GM12878 (cell line): ENCODE measurements at regions not wholly inside any gene's neighbourhood (a gene's known extent, or its start where the extent isn't known, plus 50 kb on each side); places are given as distances from the start of the nearest gene placed in this dataset.

Experiments used
- ATAC-seq: fragments of 200-7000 bp; cut with Tn5 transposase; 3 replicates; pipeline ENCODE4 v1.9.1; 2020; ENCODE audit warnings: mild to moderate bottlenecking, moderate library complexity
- BruUV-seq: library from RNA; stranded (reverse); fragments of 400-500 nt; replicated peaks from 2 replicates; lab custom pipeline; 2021; lab: Mats Ljungman, UMichigan
- CTCF ChIA-PET: fragments of 300-600 bp; sonication (Branson Sonifier 250); formaldehyde crosslinking; extraction: SDS; loops from one replicate; lab custom pipeline; 2021; ENCODE audit warnings: inconsistent platforms; lab: Yijun Ruan, JAX
- POLR2A ChIA-PET: fragments of 350-600 bp; formaldehyde crosslinking; extraction: SDS; loops from one replicate; lab custom pipeline; 2021; ENCODE audit warnings: inconsistent platforms; lab: Charles Lee
- RAD21 ChIA-PET: fragments of 300-600 bp; sonication (Branson Sonifier 250); formaldehyde crosslinking; loops from one replicate; lab custom pipeline; 2023; ENCODE audit warnings: antibody characterized with exemption; ENCODE audit not compliant: unreplicated experiment; lab: Charles Lee
- SMC1A ChIA-PET: fragments of 300-600 bp; sonication (Branson Sonifier 250); formaldehyde crosslinking; loops from one replicate; lab custom pipeline; 2023; ENCODE audit not compliant: unreplicated experiment, uncharacterized antibody; lab: Charles Lee
- DNase-seq: peaks from one replicate; pipeline ENCODE4 v3.0.0-alpha.2; 2011; ENCODE audit warnings: low read depth, low spot score
- FAIRE-seq: peaks from 3 replicates; lab custom pipeline; 2011; peaks lifted over from hg19 to GRCh38; lab: Jason Lieb, UNC
- H2AFZ ChIP-seq: 2 replicates; pipeline ENCODE4 v1.6.0; 2011; ENCODE audit warnings: low read depth, low read length, control low read depth; ENCODE audit not compliant: control insufficient read depth
- H3K27ac ChIP-seq: 2 replicates; pipeline ENCODE4 v1.5.1; 2011; ENCODE audit warnings: control low read depth; ENCODE audit not compliant: control insufficient read depth, insufficient read depth
- H3K27me3 ChIP-seq, 2 experiments: replicated peaks in 1 of 2; 2 replicates each; pipeline versions ENCODE4 v1.6.0 to v1.6.1; 2011; ENCODE audit warnings: low read length in 1 of 2; ENCODE audit not compliant: control insufficient read depth in 2 of 2, insufficient read depth in 2 of 2
- H3K36me3 ChIP-seq, 2 experiments: 2 replicates each; pipeline ENCODE4 v1.5.1; 2011; ENCODE audit warnings: low read length in 1 of 2; ENCODE audit not compliant: control insufficient read depth in 2 of 2, insufficient read depth in 2 of 2
- H3K4me1 ChIP-seq: 2 replicates; pipeline ENCODE4 v1.6.1; 2011; ENCODE audit warnings: mild to moderate bottlenecking, low read length, moderate library complexity, mixed read lengths; ENCODE audit not compliant: control insufficient read depth, insufficient read depth
- H3K4me2 ChIP-seq: 2 replicates; pipeline ENCODE4 v1.6.0; 2011; ENCODE audit warnings: control low read depth; ENCODE audit not compliant: control insufficient read depth, insufficient read depth
- H3K4me3 ChIP-seq: fragments of 200-600 bp; sonication (generic); 2 replicates; pipeline ENCODE4 v1.5.1; 2016
- H3K79me2 ChIP-seq: 2 replicates; pipeline ENCODE4 v1.6.0; 2011; ENCODE audit warnings: low read length; ENCODE audit not compliant: control insufficient read depth, insufficient read depth
- H3K9ac ChIP-seq: 2 replicates; pipeline ENCODE4 v1.8.0; 2011; ENCODE audit warnings: low read length, control low read depth, mixed read lengths; ENCODE audit not compliant: control insufficient read depth, insufficient read depth
- H3K9me3 ChIP-seq: replicated peaks from 3 replicates; pipeline ENCODE4 v1.5.1; 2011; ENCODE audit warnings: mild to moderate bottlenecking, low read length; ENCODE audit not compliant: control insufficient read depth, insufficient read depth
- H4K20me1 ChIP-seq: 2 replicates; pipeline ENCODE4 v1.6.0; 2011; ENCODE audit not compliant: control insufficient read depth, insufficient read depth
- CHD4 ChIP-seq: fragments of 200-600 bp; sonication (generic); IDR thresholded peaks from 2 replicates; pipeline ENCODE4 v1.6.1; 2016; ENCODE audit warnings: mild to moderate bottlenecking
- EED ChIP-seq: sonication (generic); IDR thresholded peaks from 2 replicates; pipeline ENCODE4 v1.6.1; 2016; ENCODE audit warnings: antibody characterized with exemption, low read depth
- EGR1 ChIP-seq, 2 experiments: IDR thresholded peaks; 1 replicate in 1 of 2; 2 replicates in 1 of 2; pipeline ENCODE4 v1.6.1; 2011 to 2012; ENCODE audit warnings: low read depth in 2 of 2, low read length in 2 of 2, borderline replicate concordance in 1 of 2, mild to moderate bottlenecking in 1 of 2, moderate library complexity in 1 of 2
- ETV6 ChIP-seq, 2 experiments: fragments of 450-650 bp in 1 of 2; IDR thresholded peaks in 1 of 2; conservative IDR thresholded peaks in 1 of 2; 2 replicates each; pipeline ENCODE4 v1.6.1; 2014; ENCODE audit warnings: antibody characterized with exemption in 1 of 2, borderline replicate concordance in 1 of 2, low read depth in 1 of 2, mild to moderate bottlenecking in 1 of 2, moderate library complexity in 1 of 2
- IKZF2 ChIP-seq, 2 experiments: fragments of 450-650 bp; IDR thresholded peaks; 2 replicates each; pipeline ENCODE4 v1.6.1; 2017; ENCODE audit warnings: mild to moderate bottlenecking in 2 of 2, moderate library complexity in 2 of 2
- MEF2B ChIP-seq: fragments of 450-650 bp; IDR thresholded peaks from 2 replicates; pipeline ENCODE4 v1.6.1; 2018; ENCODE audit warnings: mild to moderate bottlenecking, moderate library complexity; ENCODE audit not compliant: partially characterized antibody, poor library complexity, severe bottlenecking
- NFIC ChIP-seq: IDR thresholded peaks from 2 replicates; pipeline ENCODE4 v1.6.1; 2012; ENCODE audit warnings: low read depth, mild to moderate bottlenecking, inconsistent platforms, low read length, moderate library complexity
- NFYB ChIP-seq: IDR thresholded peaks from 2 replicates; pipeline ENCODE4 v1.6.1; 2011; ENCODE audit warnings: low read depth, mild to moderate bottlenecking, low read length, improper control_type of control experiment, moderate library complexity; ENCODE audit not compliant: insufficient read depth
- NR2C2 ChIP-seq: IDR thresholded peaks from 2 replicates; pipeline ENCODE4 v1.6.1; 2011; ENCODE audit warnings: borderline replicate concordance, low read depth; ENCODE audit not compliant: control insufficient read depth, insufficient read length
- POU2F2 ChIP-seq: IDR thresholded peaks from 3 replicates; pipeline ENCODE4 v1.6.1; 2011; ENCODE audit warnings: low read depth, mild to moderate bottlenecking, low read length, borderline replicate concordance
- RUNX3 ChIP-seq: IDR thresholded peaks from 2 replicates; pipeline ENCODE4 v1.6.1; 2012; ENCODE audit warnings: low read length, inconsistent platforms
- SMARCA5 ChIP-seq: fragments of 450-650 bp; IDR thresholded peaks from 2 replicates; pipeline ENCODE4 v1.6.1; 2017; ENCODE audit warnings: mild to moderate bottlenecking
- SPI1 ChIP-seq: IDR thresholded peaks from 2 replicates; pipeline ENCODE4 v1.6.1; 2011; ENCODE audit warnings: low read depth, mild to moderate bottlenecking, low read length, moderate library complexity, borderline replicate concordance; ENCODE audit not compliant: insufficient read depth
- SRF ChIP-seq, 2 experiments: IDR thresholded peaks; 2 replicates each; pipeline ENCODE4 v1.6.1; 2011; ENCODE audit warnings: low read depth in 2 of 2, low read length in 2 of 2, mild to moderate bottlenecking in 1 of 2, moderate library complexity in 1 of 2
- SUZ12 ChIP-seq: fragments of 200-600 bp; sonication (generic); IDR thresholded peaks from one replicate; pipeline ENCODE4 v1.6.1; 2018; ENCODE audit warnings: antibody characterized with exemption, mild to moderate bottlenecking; ENCODE audit not compliant: unreplicated experiment
- WGBS: methylation state at CpG from one replicate; pipeline ENCODE4 v1.1.6; 2016; ENCODE audit warnings: low lambda C conversion rate; ENCODE audit not compliant: insufficient replicate concordance, insufficient coverage; ENCODE audit errors: missing lambda C conversion rate; 5-methylcytosine and 5-hydroxymethylcytosine counted together
- in situ Hi-C: fragments of 300-500 bp; cut with MboI; formaldehyde crosslinking; loops from 9 replicates; pipeline ENCODE4 v1.14.3; 2018; ENCODE audit warnings: mixed read lengths
- intact Hi-C: fragments of 100-400 bp; cut with micrococcal nuclease; formaldehyde crosslinking; loops from one replicate; pipeline ENCODE4 v1.14.2; 2022; ENCODE audit not compliant: unreplicated experiment
- TF ChIP-seq, protein P1 (sequence below): IDR thresholded peaks from 2 replicates; pipeline ENCODE4 v1.6.1; 2012; ENCODE audit warnings: low read length, inconsistent platforms

GRCh38 chr6:23505026-23505425 lies 621.0 kb upstream of the NRSN1 start:
- ChIA-PET POLR2A (no interaction called here), CTCF (no interaction called here), RAD21 (no interaction called here), SMC1A (no interaction called here)
- in situ Hi-C loops, result no loop called here
- no peak for TF ChIP-seq SPI1
- TF ChIP-seq SUZ12, result no peak
- Histone ChIP-seq H3K4me1 (no peaks in the 10 kb centered on the region), H3K9ac (no peak overlapping the region), H2AFZ (no peak overlapping the region), H3K27ac (no peak overlapping the region), H3K4me2 (no peak overlapping the region), H3K4me3 (no peak overlapping the region), H3K79me2 (no peaks in the 10 kb centered on the region), H3K9me3 (no peaks in the 10 kb centered on the region), H3K36me3 (no peaks in the 10 kb centered on the region), H4K20me1 (no peaks in the 10 kb centered on the region), H3K27me3 (no peaks in the 10 kb centered on the region)
- no peak for ATAC-seq
- no peak for FAIRE-seq
- WGBS, result 2% methylated on average over 3 of the region's 3 CpGs
- no TSS peak for BruUV-seq
- DNase-seq, result no peak
- intact Hi-C loops, result no loop called here

DNA sequence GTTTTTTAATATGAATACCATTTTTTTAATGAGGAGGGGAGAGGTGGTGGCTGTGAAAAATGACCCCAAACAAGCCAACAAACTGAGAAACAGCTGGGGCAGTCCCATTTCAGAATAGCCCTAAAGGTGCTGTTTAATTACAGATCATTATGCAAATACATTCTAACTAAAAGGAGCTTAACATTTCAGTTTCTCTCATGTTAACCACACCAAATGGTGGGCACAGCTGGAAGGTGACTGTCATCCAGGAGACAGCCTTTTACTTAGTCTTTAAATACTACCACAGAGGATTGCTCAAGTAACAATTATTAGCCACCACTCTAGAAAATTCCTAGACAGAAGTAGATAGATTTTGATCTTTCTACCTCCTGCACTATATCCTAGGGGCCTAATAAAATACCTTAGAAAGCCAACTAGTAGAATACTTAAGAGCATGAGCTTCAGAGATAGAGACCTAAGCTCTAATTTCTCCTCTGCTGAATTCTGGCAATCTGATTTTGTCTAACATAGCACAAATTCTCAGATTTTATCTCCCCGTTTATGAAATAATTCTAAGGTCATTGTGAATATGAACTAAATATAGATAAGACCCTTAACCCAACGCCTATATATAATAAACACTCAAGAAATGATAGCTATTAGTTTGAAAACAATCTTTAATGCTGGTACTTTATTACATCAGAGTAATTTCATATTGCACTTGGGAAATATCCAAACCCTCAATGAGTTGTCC lies 615.1 kb upstream of the NRSN1 start:
- Histone ChIP-seq H3K4me3 (no peak overlapping the region), H3K4me2 (no peak overlapping the region), H3K9me3 (no peaks in the 10 kb centered on the region), H3K27ac (no peak overlapping the region), H4K20me1 (no peaks in the 10 kb centered on the region), H2AFZ (no peak overlapping the region), H3K27me3 (no peaks in the 10 kb centered on the region), H3K79me2 (no peaks in the 10 kb centered on the region), H3K4me1 (no peaks in the 10 kb centered on the region), H3K36me3 (no peaks in the 10 kb centered on the region), H3K9ac (no peak overlapping the region)
- intact Hi-C loops, result no loop called here
- ChIA-PET CTCF (no interaction called here), SMC1A (interaction anchor here (0.8 to 1.7 kb wide), 3 partner anchors 8 to 60 kb away, joined by 3 to 4 read pairs (median 3); no protein-coding TSS in a partner anchor), RAD21 (no interaction called here), POLR2A (no interaction called here)
- FAIRE-seq (no peak), DNase-seq (no peak), ATAC-seq (peak; percentile 27; the same call in 2 of the 3 replicates)
- no TSS peak for BruUV-seq
- TF ChIP-seq ETV6 (conservative IDR thresholded peaks at IDR 0.05 in 1 of 2, IDR thresholded peaks at IDR 0.05 in 1 of 2; ENCODE audit: borderline replicate concordance in 1 of 2, low read depth in 1 of 2), result no peak
- no peak for TF ChIP-seq NFYB
- no peak for TF ChIP-seq EED
- no peak for TF ChIP-seq RUNX3
- no peak for TF ChIP-seq EGR1 (IDR thresholded peaks at IDR 0.05; ENCODE audit: borderline replicate concordance in 1 of 2, low read depth in 2 of 2, low read length in 2 of 2)
- no peak for TF ChIP-seq SRF (IDR thresholded peaks at IDR 0.05; ENCODE audit: low read depth in 2 of 2, low read length in 2 of 2)
- no peak for TF ChIP-seq SMARCA5
- TF ChIP-seq MEF2B, result no peak
- TF ChIP-seq, protein P1, sequence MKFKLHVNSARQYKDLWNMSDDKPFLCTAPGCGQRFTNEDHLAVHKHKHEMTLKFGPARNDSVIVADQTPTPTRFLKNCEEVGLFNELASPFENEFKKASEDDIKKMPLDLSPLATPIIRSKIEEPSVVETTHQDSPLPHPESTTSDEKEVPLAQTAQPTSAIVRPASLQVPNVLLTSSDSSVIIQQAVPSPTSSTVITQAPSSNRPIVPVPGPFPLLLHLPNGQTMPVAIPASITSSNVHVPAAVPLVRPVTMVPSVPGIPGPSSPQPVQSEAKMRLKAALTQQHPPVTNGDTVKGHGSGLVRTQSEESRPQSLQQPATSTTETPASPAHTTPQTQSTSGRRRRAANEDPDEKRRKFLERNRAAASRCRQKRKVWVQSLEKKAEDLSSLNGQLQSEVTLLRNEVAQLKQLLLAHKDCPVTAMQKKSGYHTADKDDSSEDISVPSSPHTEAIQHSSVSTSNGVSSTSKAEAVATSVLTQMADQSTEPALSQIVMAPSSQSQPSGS, result no peak
- no peak for TF ChIP-seq IKZF2 (IDR thresholded peaks at IDR 0.05)
- TF ChIP-seq NFIC, result no peak
- TF ChIP-seq NR2C2, result no peak
- no peak for TF ChIP-seq CHD4
- no peak for TF ChIP-seq POU2F2
- 12% methylated on average over 2 of the region's 2 CpGs for WGBS
- in situ Hi-C loops, result no loop called here
